ENCODE measurements at regions not wholly inside any gene's neighbourhood (a gene's known extent, or its start where the extent isn't known, plus 50 kb on each side); places are given as distances from the start of the nearest gene placed in this dataset.

- TF ChIP-seq CTCF (IDR thresholded peaks at IDR 0.05; ENCODE audit: low read depth, low read length): no peak
- no peak overlapping the region for H3K4me3 ChIP-seq (ENCODE audit: low read depth, low read length)
Measured at GRCh38 chr4:63898961-63899360, 510.3 kb downstream of the TECRL start.

GRCh38 chr4:63894161-63894560, 515.1 kb downstream of the TECRL start:
- H3K4me3 ChIP-seq (ENCODE audit: low read depth, low read length): no peak overlapping the region
- TF ChIP-seq CTCF (IDR thresholded peaks at IDR 0.05; ENCODE audit: low read depth, low read length): no peak

GRCh38 chr4:63869370-63869769, 539.9 kb downstream of the TECRL start:
- no peak overlapping the region for H3K4me3 ChIP-seq (ENCODE audit: low read depth, low read length)
- no peak for TF ChIP-seq CTCF (IDR thresholded peaks at IDR 0.05; ENCODE audit: low read depth, low read length)

- H3K4me3 ChIP-seq (ENCODE audit: low read depth, low read length): no peak overlapping the region
- no peak for TF ChIP-seq CTCF (IDR thresholded peaks at IDR 0.05; ENCODE audit: low read depth, low read length)
Measured at GRCh38 chr4:63851496-63851895, 557.8 kb downstream of the TECRL start.

- no peak overlapping the region for H3K4me3 ChIP-seq (ENCODE audit: low read depth, low read length)
- TF ChIP-seq CTCF (IDR thresholded peaks at IDR 0.05; ENCODE audit: low read depth, low read length): no peak
Measured at GRCh38 chr4:63841266-63841665, 568.0 kb downstream of the TECRL start.

GRCh38 chr4:63831590-63832155, 577.6 kb downstream of the TECRL start:
- H3K4me3 ChIP-seq (ENCODE audit: low read depth, low read length): no peak overlapping the region
- no peak for TF ChIP-seq CTCF (IDR thresholded peaks at IDR 0.05; ENCODE audit: low read depth, low read length)

GRCh38 chr4:63817196-63817865, 591.9 kb downstream of the TECRL start:
- H3K4me3 ChIP-seq (ENCODE audit: low read depth, low read length): no peak overlapping the region
- no peak for TF ChIP-seq CTCF (IDR thresholded peaks at IDR 0.05; ENCODE audit: low read depth, low read length)

All from WI38 (cell line).